ENCODE measurements at regions not wholly inside any gene's neighbourhood (a gene's known extent, or its start where the extent isn't known, plus 50 kb on each side); places are given as distances from the start of the nearest gene placed in this dataset.

DNA sequence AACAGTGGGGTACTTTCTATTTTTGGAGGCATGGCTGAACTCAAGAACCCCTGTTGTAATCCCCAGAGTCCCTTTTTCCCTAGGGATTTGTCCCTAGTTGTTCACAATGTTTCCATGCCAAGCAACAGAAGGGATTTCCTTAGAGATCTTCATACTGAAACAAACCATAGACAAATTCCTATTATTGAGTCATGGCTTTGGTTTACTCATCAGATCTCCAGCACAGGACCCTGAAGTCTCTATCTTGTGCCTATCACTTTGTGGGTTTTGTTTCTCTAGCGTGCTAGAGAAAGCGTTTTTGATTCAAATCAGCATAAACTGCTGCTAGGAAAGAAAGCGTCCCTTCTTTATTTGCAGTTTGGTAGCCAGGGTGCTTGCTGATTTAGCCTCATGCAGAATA lies 165.0 kb downstream of the BAMBI start:
- Histone ChIP-seq H3K4me1 (ENCODE audit: control insufficient read depth in 1 of 2, low read depth in 2 of 2) (peaks cover 10 to 34% of the 10 kb centered on the region in 2 donors), H3K36me3 (no peaks in the 10 kb centered on the region), H3K4me3 (no peak overlapping the region), H3K9me3 (peaks cover 2% of the 10 kb centered on the region), H3K27ac (peak overlapping the region; percentile 55 to 58), H3K27me3 (replicated peaks; ENCODE audit: insufficient read depth) (no peaks in the 10 kb centered on the region)
- TF ChIP-seq, protein P1, sequence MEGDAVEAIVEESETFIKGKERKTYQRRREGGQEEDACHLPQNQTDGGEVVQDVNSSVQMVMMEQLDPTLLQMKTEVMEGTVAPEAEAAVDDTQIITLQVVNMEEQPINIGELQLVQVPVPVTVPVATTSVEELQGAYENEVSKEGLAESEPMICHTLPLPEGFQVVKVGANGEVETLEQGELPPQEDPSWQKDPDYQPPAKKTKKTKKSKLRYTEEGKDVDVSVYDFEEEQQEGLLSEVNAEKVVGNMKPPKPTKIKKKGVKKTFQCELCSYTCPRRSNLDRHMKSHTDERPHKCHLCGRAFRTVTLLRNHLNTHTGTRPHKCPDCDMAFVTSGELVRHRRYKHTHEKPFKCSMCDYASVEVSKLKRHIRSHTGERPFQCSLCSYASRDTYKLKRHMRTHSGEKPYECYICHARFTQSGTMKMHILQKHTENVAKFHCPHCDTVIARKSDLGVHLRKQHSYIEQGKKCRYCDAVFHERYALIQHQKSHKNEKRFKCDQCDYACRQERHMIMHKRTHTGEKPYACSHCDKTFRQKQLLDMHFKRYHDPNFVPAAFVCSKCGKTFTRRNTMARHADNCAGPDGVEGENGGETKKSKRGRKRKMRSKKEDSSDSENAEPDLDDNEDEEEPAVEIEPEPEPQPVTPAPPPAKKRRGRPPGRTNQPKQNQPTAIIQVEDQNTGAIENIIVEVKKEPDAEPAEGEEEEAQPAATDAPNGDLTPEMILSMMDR (IDR thresholded peaks at IDR 0.05) = no peak
- no peak for DNase-seq (ENCODE audit: low spot score)
- ATAC-seq (ENCODE audit: insufficient number of reproducible peaks, low FRiP score, low read depth) = peak; percentile 46

DNA sequence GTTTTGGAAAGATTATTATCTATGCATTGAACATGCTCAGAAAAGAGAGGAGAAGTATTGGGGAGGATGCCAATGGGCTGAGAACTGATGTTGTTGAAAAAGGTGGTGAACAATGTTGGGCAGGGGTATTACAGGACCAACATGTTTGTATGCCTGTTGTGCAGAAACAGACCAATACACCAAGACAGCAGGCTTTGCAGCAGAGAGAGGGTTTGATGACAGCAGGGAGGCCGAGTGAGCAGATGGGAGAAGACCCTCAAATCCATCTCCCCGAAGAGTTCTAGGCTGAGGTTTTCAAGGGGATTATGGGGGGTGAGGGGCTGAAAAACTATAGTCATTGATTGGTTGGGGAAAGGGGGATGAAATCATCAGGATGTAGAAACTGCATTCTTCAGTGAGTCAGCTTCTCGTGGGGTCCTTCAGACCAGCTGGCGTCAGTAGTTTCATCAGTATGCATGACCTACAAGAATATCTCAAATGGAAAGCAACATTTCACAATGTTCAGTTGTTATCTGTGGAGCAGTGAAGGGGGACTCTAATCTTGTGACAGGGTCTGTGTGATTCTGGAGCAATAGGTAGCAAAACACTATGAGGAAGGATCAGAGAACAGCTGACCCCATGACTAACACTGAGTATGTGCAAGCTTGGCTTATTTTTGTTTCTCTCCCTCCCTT lies 167.8 kb downstream of the BAMBI start:
- H3K27me3 ChIP-seq (replicated peaks; ENCODE audit: insufficient read depth) = no peaks in the 10 kb centered on the region
- no peaks in the 10 kb centered on the region for H3K36me3 ChIP-seq
- ATAC-seq (ENCODE audit: insufficient number of reproducible peaks, low FRiP score, low read depth) (no peak), DNase-seq (ENCODE audit: low spot score) (no peak)
- TF ChIP-seq, protein P1 (IDR thresholded peaks at IDR 0.05) = no peak
- H3K4me3 ChIP-seq = no peak overlapping the region
- H3K27ac ChIP-seq = no peak overlapping the region
- peaks cover 2% of the 10 kb centered on the region for H3K9me3 ChIP-seq
- H3K4me1 ChIP-seq (ENCODE audit: control insufficient read depth in 1 of 2, low read depth in 2 of 2) = peaks cover 4 to 18% of the 10 kb centered on the region in 2 donors

DNA sequence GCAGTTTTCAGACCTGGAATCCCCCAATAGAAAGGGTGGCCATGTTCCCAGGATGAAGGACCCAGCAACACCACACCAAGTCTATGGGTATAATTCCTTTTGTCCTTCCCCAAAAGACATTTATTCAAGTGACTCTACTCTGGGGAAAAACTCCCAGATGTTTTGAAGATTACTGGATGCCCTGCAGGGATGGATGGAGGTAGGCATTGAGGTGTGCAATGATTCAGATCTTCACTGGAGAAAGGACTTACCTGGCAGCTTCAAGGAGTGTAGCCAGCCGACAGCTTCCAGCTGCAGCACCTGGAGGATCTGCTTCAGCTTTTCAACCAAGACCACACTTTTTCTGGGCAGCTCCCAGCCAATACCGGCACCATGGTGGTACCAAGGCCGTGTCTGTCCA lies 172.0 kb downstream of the BAMBI start:
- no peaks in the 10 kb centered on the region for H3K36me3 ChIP-seq
- no peaks in the 10 kb centered on the region for H3K27me3 ChIP-seq (replicated peaks; ENCODE audit: insufficient read depth)
- DNase-seq (ENCODE audit: low spot score) (no peak), ATAC-seq (ENCODE audit: insufficient number of reproducible peaks, low FRiP score, low read depth) (no peak)
- no peak overlapping the region for H3K27ac ChIP-seq
- H3K4me3 ChIP-seq = no peak overlapping the region
- peaks cover 2% of the 10 kb centered on the region for H3K9me3 ChIP-seq
- peaks cover 0 to 10% of the 10 kb centered on the region in 2 donors for H3K4me1 ChIP-seq (ENCODE audit: control insufficient read depth in 1 of 2, low read depth in 2 of 2)
- TF ChIP-seq, protein P1 (IDR thresholded peaks at IDR 0.05) = no peak

DNA sequence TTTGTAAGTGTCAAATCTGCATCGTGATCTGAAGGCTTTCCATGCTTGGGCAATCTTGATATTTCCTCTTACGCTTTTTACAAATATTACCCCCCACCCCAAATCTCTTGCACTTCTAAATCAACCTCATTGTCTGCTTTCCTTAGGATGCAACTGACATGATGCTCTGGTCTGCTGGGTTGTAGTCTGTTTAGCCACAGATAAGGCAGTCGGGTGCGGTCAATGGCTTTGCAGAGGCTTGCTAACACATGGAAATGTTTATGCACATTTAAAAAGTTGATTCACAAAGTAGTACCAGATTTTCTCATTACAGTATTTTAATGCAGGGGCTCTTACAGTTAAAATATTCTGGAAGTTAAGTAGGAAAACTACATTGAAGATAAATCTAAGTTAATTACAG lies 172.5 kb downstream of the BAMBI start:
- H3K9me3 ChIP-seq = no peaks in the 10 kb centered on the region
- DNase-seq (ENCODE audit: low spot score) (no peak), ATAC-seq (ENCODE audit: insufficient number of reproducible peaks, low FRiP score, low read depth) (no peak)
- TF ChIP-seq, protein P1 (IDR thresholded peaks at IDR 0.05) = no peak
- H3K27ac ChIP-seq = no peak overlapping the region
- H3K4me3 ChIP-seq = no peak overlapping the region
- peaks cover 0 to 10% of the 10 kb centered on the region in 2 donors for H3K4me1 ChIP-seq (ENCODE audit: control insufficient read depth in 1 of 2, low read depth in 2 of 2)
- no peaks in the 10 kb centered on the region for H3K36me3 ChIP-seq
- no peaks in the 10 kb centered on the region for H3K27me3 ChIP-seq (replicated peaks; ENCODE audit: insufficient read depth)

DNA sequence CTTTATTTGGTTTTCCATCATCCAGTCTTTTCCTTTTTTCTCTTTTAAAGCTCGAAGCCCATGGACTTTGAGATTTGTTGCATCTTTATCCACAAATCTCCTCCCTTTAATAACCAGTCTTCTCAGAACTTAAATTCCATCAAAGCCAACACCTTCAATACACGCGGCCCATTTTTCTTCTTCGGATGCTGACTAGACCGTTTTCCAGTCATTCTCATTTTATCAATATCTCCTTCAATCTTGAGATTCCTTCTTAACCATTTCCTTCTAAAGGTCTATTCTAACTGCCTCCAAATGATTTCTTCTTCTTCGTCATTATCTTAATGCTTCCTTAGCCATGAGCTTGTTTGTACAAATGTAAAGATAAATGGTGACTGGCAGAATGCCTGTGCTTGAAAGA lies 173.5 kb downstream of the BAMBI start:
- ATAC-seq (ENCODE audit: insufficient number of reproducible peaks, low FRiP score, low read depth) (no peak), DNase-seq (ENCODE audit: low spot score) (no peak)
- Histone ChIP-seq H3K4me1 (ENCODE audit: control insufficient read depth in 1 of 2, low read depth in 2 of 2) (peaks cover 0 to 10% of the 10 kb centered on the region in 2 donors), H3K27ac (no peak overlapping the region), H3K9me3 (no peaks in the 10 kb centered on the region), H3K36me3 (no peaks in the 10 kb centered on the region), H3K4me3 (no peak overlapping the region), H3K27me3 (replicated peaks; ENCODE audit: insufficient read depth) (no peaks in the 10 kb centered on the region)
- TF ChIP-seq, protein P1 (IDR thresholded peaks at IDR 0.05) = no peak

All from thoracic aorta (tissue), 2 donors.